GM12878 (cell line): ENCODE measurements at regions not wholly inside any gene's neighbourhood (a gene's known extent, or its start where the extent isn't known, plus 50 kb on each side); places are given as distances from the start of the nearest gene placed in this dataset.

Source experiments
- ATAC-seq: fragments of 200-7000 bp; cut with Tn5 transposase; 3 replicates; pipeline ENCODE4 v1.9.1; 2020; ENCODE audit warnings: mild to moderate bottlenecking, moderate library complexity
- BruUV-seq: library from RNA; stranded (reverse); fragments of 400-500 nt; replicated peaks from 2 replicates; lab custom pipeline; 2021; lab: Mats Ljungman, UMichigan
- CTCF ChIA-PET: fragments of 300-600 bp; sonication (Branson Sonifier 250); formaldehyde crosslinking; extraction: SDS; loops from one replicate; lab custom pipeline; 2021; ENCODE audit warnings: inconsistent platforms; lab: Yijun Ruan, JAX
- POLR2A ChIA-PET: fragments of 350-600 bp; formaldehyde crosslinking; extraction: SDS; loops from one replicate; lab custom pipeline; 2021; ENCODE audit warnings: inconsistent platforms; lab: Charles Lee
- RAD21 ChIA-PET: fragments of 300-600 bp; sonication (Branson Sonifier 250); formaldehyde crosslinking; loops from one replicate; lab custom pipeline; 2023; ENCODE audit warnings: antibody characterized with exemption; ENCODE audit not compliant: unreplicated experiment; lab: Charles Lee
- SMC1A ChIA-PET: fragments of 300-600 bp; sonication (Branson Sonifier 250); formaldehyde crosslinking; loops from one replicate; lab custom pipeline; 2023; ENCODE audit not compliant: unreplicated experiment, uncharacterized antibody; lab: Charles Lee
- DNase-seq: peaks from one replicate; pipeline ENCODE4 v3.0.0-alpha.2; 2011; ENCODE audit warnings: low read depth, low spot score
- FAIRE-seq: peaks from 3 replicates; lab custom pipeline; 2011; peaks lifted over from hg19 to GRCh38; lab: Jason Lieb, UNC
- H2AFZ ChIP-seq: 2 replicates; pipeline ENCODE4 v1.6.0; 2011; ENCODE audit warnings: low read depth, low read length, control low read depth; ENCODE audit not compliant: control insufficient read depth
- H3K27ac ChIP-seq: 2 replicates; pipeline ENCODE4 v1.5.1; 2011; ENCODE audit warnings: control low read depth; ENCODE audit not compliant: control insufficient read depth, insufficient read depth
- H3K27me3 ChIP-seq, 2 experiments: replicated peaks in 1 of 2; 2 replicates each; pipeline versions ENCODE4 v1.6.0 to v1.6.1; 2011; ENCODE audit warnings: low read length in 1 of 2; ENCODE audit not compliant: control insufficient read depth in 2 of 2, insufficient read depth in 2 of 2
- H3K36me3 ChIP-seq, 2 experiments: 2 replicates each; pipeline ENCODE4 v1.5.1; 2011; ENCODE audit warnings: low read length in 1 of 2; ENCODE audit not compliant: control insufficient read depth in 2 of 2, insufficient read depth in 2 of 2
- H3K4me1 ChIP-seq: 2 replicates; pipeline ENCODE4 v1.6.1; 2011; ENCODE audit warnings: mild to moderate bottlenecking, low read length, moderate library complexity, mixed read lengths; ENCODE audit not compliant: control insufficient read depth, insufficient read depth
- H3K4me2 ChIP-seq: 2 replicates; pipeline ENCODE4 v1.6.0; 2011; ENCODE audit warnings: control low read depth; ENCODE audit not compliant: control insufficient read depth, insufficient read depth
- H3K4me3 ChIP-seq: fragments of 200-600 bp; sonication (generic); 2 replicates; pipeline ENCODE4 v1.5.1; 2016
- H3K79me2 ChIP-seq: 2 replicates; pipeline ENCODE4 v1.6.0; 2011; ENCODE audit warnings: low read length; ENCODE audit not compliant: control insufficient read depth, insufficient read depth
- H3K9ac ChIP-seq: 2 replicates; pipeline ENCODE4 v1.8.0; 2011; ENCODE audit warnings: low read length, control low read depth, mixed read lengths; ENCODE audit not compliant: control insufficient read depth, insufficient read depth
- H3K9me3 ChIP-seq: replicated peaks from 3 replicates; pipeline ENCODE4 v1.5.1; 2011; ENCODE audit warnings: mild to moderate bottlenecking, low read length; ENCODE audit not compliant: control insufficient read depth, insufficient read depth
- H4K20me1 ChIP-seq: 2 replicates; pipeline ENCODE4 v1.6.0; 2011; ENCODE audit not compliant: control insufficient read depth, insufficient read depth
- ASH2L ChIP-seq: fragments of 300-600, 200-600 bp; sonication (generic); IDR thresholded peaks from 2 replicates; pipeline ENCODE4 v1.6.1; 2017; ENCODE audit warnings: low read depth, mild to moderate bottlenecking, borderline replicate concordance
- ATF7 ChIP-seq: fragments of 450-650 bp; IDR thresholded peaks from 2 replicates; pipeline ENCODE4 v1.6.1; 2016; ENCODE audit warnings: low read depth, mild to moderate bottlenecking
- CHD4 ChIP-seq: fragments of 200-600 bp; sonication (generic); IDR thresholded peaks from 2 replicates; pipeline ENCODE4 v1.6.1; 2016; ENCODE audit warnings: mild to moderate bottlenecking
- ELK1 ChIP-seq: IDR thresholded peaks from 2 replicates; pipeline ENCODE4 v1.6.1; 2012; ENCODE audit warnings: low read depth, low read length, improper control_type of control experiment
- EP300 ChIP-seq, 2 experiments: fragments of 150-350 bp in 1 of 2; IDR thresholded peaks; 2 replicates each; pipeline ENCODE4 v1.6.1; 2011 to 2012; ENCODE audit warnings: low read depth in 2 of 2, low read length in 2 of 2, borderline replicate concordance in 1 of 2, improper control_type of control experiment in 1 of 2, inconsistent platforms in 1 of 2; ENCODE audit not compliant: control insufficient read depth in 1 of 2
- FOXM1 ChIP-seq: IDR thresholded peaks from 2 replicates; pipeline ENCODE4 v1.6.1; 2012; ENCODE audit warnings: low read depth, mild to moderate bottlenecking, inconsistent platforms, low read length, moderate library complexity
- HCFC1 ChIP-seq: fragments of 150-350 bp; IDR thresholded peaks from 2 replicates; pipeline ENCODE4 v1.6.1; 2014; ENCODE audit warnings: low read length
- LARP7 ChIP-seq: fragments of 450-650 bp; IDR thresholded peaks from 2 replicates; pipeline ENCODE4 v1.6.1; 2017; ENCODE audit warnings: mild to moderate bottlenecking
- MYC ChIP-seq: IDR thresholded peaks from 2 replicates; pipeline ENCODE4 v1.6.1; 2011; ENCODE audit warnings: mild to moderate bottlenecking, low read length, moderate library complexity, inconsistent platforms; ENCODE audit not compliant: insufficient read depth, insufficient replicate concordance, insufficient read length, severe bottlenecking
- NBN ChIP-seq: fragments of 450-650 bp; IDR thresholded peaks from 2 replicates; pipeline ENCODE4 v1.6.1; 2016
- NKRF ChIP-seq: fragments of 450-650 bp; conservative IDR thresholded peaks from 2 replicates; pipeline ENCODE4 v1.6.1; 2017; ENCODE audit warnings: mild to moderate bottlenecking, moderate library complexity
- NR2C1 ChIP-seq: fragments of 450-650 bp; IDR thresholded peaks from 2 replicates; pipeline ENCODE4 v1.6.1; 2017; ENCODE audit warnings: antibody characterized with exemption, mild to moderate bottlenecking, moderate library complexity
- POLR2A ChIP-seq: IDR thresholded peaks from 2 replicates; pipeline ENCODE4 v1.6.1; 2011; ENCODE audit warnings: low read depth, mild to moderate bottlenecking, low read length
- POLR2AphosphoS2 ChIP-seq: IDR thresholded peaks from 2 replicates; pipeline ENCODE4 v1.6.1; 2011; ENCODE audit warnings: low read depth, mild to moderate bottlenecking, low read length, improper control_type of control experiment, moderate library complexity
- RAD21 ChIP-seq: IDR thresholded peaks from 2 replicates; pipeline ENCODE4 v1.6.1; 2011; ENCODE audit warnings: mild to moderate bottlenecking, low read depth, low read length, moderate library complexity; ENCODE audit not compliant: insufficient read depth
- SIN3A ChIP-seq: IDR thresholded peaks from 2 replicates; pipeline ENCODE4 v1.6.1; 2012; ENCODE audit warnings: low read depth, low read length, improper control_type of control experiment
- SMARCA5 ChIP-seq: fragments of 450-650 bp; IDR thresholded peaks from 2 replicates; pipeline ENCODE4 v1.6.1; 2017; ENCODE audit warnings: mild to moderate bottlenecking
- TCF12 ChIP-seq: IDR thresholded peaks from 2 replicates; pipeline ENCODE4 v1.6.1; 2011; ENCODE audit warnings: low read depth, mild to moderate bottlenecking, low read length
- YBX1 ChIP-seq: fragments of 450-650 bp; IDR thresholded peaks from 2 replicates; pipeline ENCODE4 v1.6.1; 2016; ENCODE audit warnings: antibody characterized with exemption
- ZNF274 ChIP-seq: IDR thresholded peaks from one replicate; pipeline ENCODE4 v1.8.0; 2011; ENCODE audit not compliant: insufficient read length, insufficient read depth
- WGBS: methylation state at CpG from one replicate; pipeline ENCODE4 v1.1.6; 2016; ENCODE audit warnings: low lambda C conversion rate; ENCODE audit not compliant: insufficient replicate concordance, insufficient coverage; ENCODE audit errors: missing lambda C conversion rate; 5-methylcytosine and 5-hydroxymethylcytosine counted together
- in situ Hi-C: fragments of 300-500 bp; cut with MboI; formaldehyde crosslinking; loops from 9 replicates; pipeline ENCODE4 v1.14.3; 2018; ENCODE audit warnings: mixed read lengths
- intact Hi-C: fragments of 100-400 bp; cut with micrococcal nuclease; formaldehyde crosslinking; loops from one replicate; pipeline ENCODE4 v1.14.2; 2022; ENCODE audit not compliant: unreplicated experiment

- no peak overlapping the region for H3K27ac ChIP-seq
- DNase-seq: no peak
- RAD21 ChIA-PET: no interaction called here
- H3K79me2 ChIP-seq: no peaks in the 10 kb centered on the region
- H2AFZ ChIP-seq: no peak overlapping the region
- intact Hi-C loops: no loop called here
- no peaks in the 10 kb centered on the region for H3K9me3 ChIP-seq
- H3K36me3 ChIP-seq: no peaks in the 10 kb centered on the region
- POLR2A ChIA-PET: no interaction called here
- SMC1A ChIA-PET: interaction anchor here (2.3 kb wide), 1 partner anchor 46 kb away, joined by 5 read pairs; no protein-coding TSS in a partner anchor
- FAIRE-seq: no peak
- no peaks in the 10 kb centered on the region for H4K20me1 ChIP-seq
- no peak overlapping the region for H3K9ac ChIP-seq
- TF ChIP-seq RAD21 (no peak), ASH2L (no peak), MYC (no peak), NBN (no peak), CHD4 (no peak), LARP7 (no peak), ZNF274 (no peak), ATF7 (no peak), YBX1 (no peak), TCF12 (no peak)
- TF ChIP-seq, all 136 proteins: peak for 0
- H3K4me2 ChIP-seq: no peak overlapping the region
- H3K4me1 ChIP-seq: no peaks in the 10 kb centered on the region
- BruUV-seq: no TSS peak
- in situ Hi-C loops: no loop called here
- no peaks in the 10 kb centered on the region for H3K27me3 ChIP-seq
- ATAC-seq: no peak
- WGBS: 71% methylated on average over 5 of the region's 5 CpGs
- H3K4me3 ChIP-seq: no peak overlapping the region
- CTCF ChIA-PET: no interaction called here
These were observed 371.3 kb upstream of the NOCT start for GRCh38 chr4:138644322-138644721.

- H3K27ac ChIP-seq: no peak overlapping the region
- no peak overlapping the region for H3K9ac ChIP-seq
- FAIRE-seq (no peak), DNase-seq (no peak), ATAC-seq (no peak)
- no peak overlapping the region for H2AFZ ChIP-seq
- no peaks in the 10 kb centered on the region for H3K27me3 ChIP-seq
- intact Hi-C loops: no loop called here
- no peaks in the 10 kb centered on the region for H3K4me1 ChIP-seq
- H3K4me3 ChIP-seq: no peak overlapping the region
- ChIA-PET CTCF (no interaction called here), RAD21 (no interaction called here), POLR2A (no interaction called here), SMC1A (no interaction called here)
- 27% methylated on average over 1 of the region's 1 CpG for WGBS
- no peak overlapping the region for H3K4me2 ChIP-seq
- no peaks in the 10 kb centered on the region for H3K79me2 ChIP-seq
- H3K9me3 ChIP-seq: no peaks in the 10 kb centered on the region
- in situ Hi-C loops: no loop called here
- BruUV-seq: no TSS peak
- no peaks in the 10 kb centered on the region for H3K36me3 ChIP-seq
- no peaks in the 10 kb centered on the region for H4K20me1 ChIP-seq
- TF ChIP-seq EP300 (IDR thresholded peaks at IDR 0.05; ENCODE audit: borderline replicate concordance in 1 of 2, control insufficient read depth in 1 of 2, low read depth in 2 of 2, low read length in 2 of 2) (no peak), POLR2AphosphoS2 (no peak), SMARCA5 (no peak), NKRF (no peak), ELK1 (no peak), NR2C1 (no peak), POLR2A (no peak), HCFC1 (no peak), FOXM1 (no peak), SIN3A (no peak)
These were observed 371.8 kb upstream of the NOCT start for GRCh38 chr4:138643827-138644226.
